Neuron (in vitro differentiated cells): ENCODE measurements at regions not wholly inside any gene's neighbourhood (a gene's known extent, or its start where the extent isn't known, plus 50 kb on each side); places are given as distances from the start of the nearest gene placed in this dataset.
"Not testable (repeated sequence)": the region's sequence is repeated elsewhere in the genome, so short reads cannot be mapped to it uniquely, and the experiment has no call there.

Experiments used
- H2AFZ ChIP-seq: one replicate; pipeline ENCODE4 v1.6.1; 2013; ENCODE audit warnings: low read depth, mild to moderate bottlenecking, inconsistent platforms, low read length, moderate library complexity
- H3K27me3 ChIP-seq: one replicate; pipeline ENCODE4 v1.6.1; 2013; ENCODE audit warnings: low read length; ENCODE audit not compliant: insufficient read depth
- H3K36me3 ChIP-seq: one replicate; pipeline ENCODE4 v1.6.1; 2013; ENCODE audit warnings: low read length; ENCODE audit not compliant: insufficient read depth
- H3K4me1 ChIP-seq: one replicate; pipeline ENCODE4 v1.6.1; 2013; ENCODE audit warnings: low read length; ENCODE audit not compliant: insufficient read depth
- H3K4me3 ChIP-seq: 2 replicates; pipeline ENCODE4 v1.5.1; 2013; ENCODE audit warnings: mild to moderate bottlenecking, low read length, moderate library complexity
- H3K9me3 ChIP-seq: one replicate; pipeline ENCODE4 v1.6.1; 2013; ENCODE audit warnings: low read length

DNA sequence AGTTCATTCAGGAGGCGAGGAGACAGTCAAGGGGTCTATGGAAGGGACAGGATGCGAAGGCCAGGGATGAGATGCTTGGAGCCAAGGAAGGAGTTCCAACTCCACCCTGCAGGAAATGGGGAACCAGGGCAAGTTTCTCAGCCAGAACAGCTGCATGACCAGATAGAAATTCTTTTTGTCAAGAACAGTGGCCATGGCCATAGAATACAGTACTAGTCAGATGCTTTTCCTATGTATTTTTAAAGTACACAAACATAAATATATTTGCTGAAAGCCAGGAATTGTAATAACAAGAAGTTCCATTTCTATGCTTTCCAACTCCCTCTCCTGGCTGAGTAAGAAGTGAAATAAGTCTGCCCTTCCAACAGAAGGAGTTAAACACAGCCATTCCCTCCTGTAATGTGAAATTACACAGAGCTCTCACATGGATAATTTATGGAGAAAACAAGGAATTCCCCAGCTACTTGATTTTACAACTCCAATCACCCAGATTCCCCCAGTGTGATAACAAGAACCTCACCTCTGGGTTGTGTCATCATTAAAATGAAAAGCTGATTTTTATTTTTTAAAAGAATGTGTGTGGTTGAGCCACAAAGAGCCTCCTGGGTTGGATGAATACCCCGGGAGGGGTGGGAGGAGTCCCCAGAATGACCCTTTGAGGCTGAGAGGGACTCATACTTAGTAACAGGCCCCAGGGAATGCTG is 124.6 kb upstream of the ARHGEF3 start:
- Histone ChIP-seq H3K4me1 (peaks cover 4% of the 10 kb centered on the region), H3K9me3 (no peaks in the 10 kb centered on the region), H2AFZ (no peak overlapping the region), H3K4me3 (no peak overlapping the region), H3K36me3 (no peaks in the 10 kb centered on the region), H3K27me3 (no peaks in the 10 kb centered on the region)

DNA sequence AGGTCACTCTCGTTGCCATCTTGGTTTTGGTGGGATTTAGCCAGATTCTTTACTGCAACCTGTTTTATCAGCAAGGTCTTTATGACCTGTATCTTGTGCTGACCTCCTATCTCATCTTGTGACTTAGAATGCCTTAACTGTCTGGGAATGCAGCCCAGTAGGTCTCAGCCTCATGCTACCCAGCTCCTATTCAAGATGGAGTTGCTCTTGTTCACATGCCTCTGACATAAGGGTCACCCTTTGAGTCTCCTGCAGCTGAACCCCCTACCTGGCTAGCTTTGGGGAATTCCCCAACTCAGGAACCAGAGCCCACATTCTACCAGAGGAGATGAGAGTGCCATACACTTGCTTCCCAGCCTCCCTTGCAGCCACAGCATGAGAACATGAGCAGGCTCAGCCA is 123.0 kb upstream of the ARHGEF3 start:
- H3K36me3 ChIP-seq, H3K4me3 ChIP-seq, H3K27me3 ChIP-seq, H2AFZ ChIP-seq, H3K4me1 ChIP-seq, H3K9me3 ChIP-seq: not testable (repeated sequence)

DNA sequence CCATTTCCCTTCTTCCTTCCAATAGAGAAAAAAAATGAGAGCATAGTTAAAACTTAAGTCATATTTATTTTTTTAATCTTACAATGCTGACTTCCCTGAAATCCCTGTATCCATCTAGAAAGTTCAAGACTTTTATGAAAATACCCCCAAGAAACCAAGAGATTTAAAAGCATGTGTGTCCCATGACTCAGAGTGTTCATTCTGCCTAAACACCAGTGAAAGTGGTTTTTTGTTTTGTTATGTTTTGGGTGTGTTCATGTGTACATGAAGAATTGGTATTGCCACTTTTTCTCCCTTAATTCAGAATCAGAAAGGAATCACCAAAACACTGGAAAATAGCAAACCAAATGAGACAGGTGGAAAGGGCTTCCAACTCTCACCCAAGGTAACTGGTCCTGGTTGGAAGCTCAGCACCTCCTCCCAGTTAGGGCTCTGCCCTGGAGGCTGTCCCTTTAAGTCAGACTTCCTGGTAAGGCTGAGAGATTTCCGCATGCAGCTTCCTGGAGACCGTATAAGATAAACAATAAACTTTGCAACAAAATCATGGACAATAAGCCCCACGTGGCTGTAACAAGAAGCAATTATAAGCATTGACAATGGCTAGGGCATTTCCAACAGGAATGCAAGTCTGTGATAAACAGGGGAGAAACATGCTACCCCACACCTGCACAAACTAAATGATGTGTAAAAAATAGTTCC is 121.9 kb upstream of the ARHGEF3 start:
- Histone ChIP-seq H2AFZ (peak overlapping the region; percentile 39), H3K4me3 (no peak overlapping the region), H3K27me3 (no peaks in the 10 kb centered on the region), H3K36me3 (no peaks in the 10 kb centered on the region), H3K4me1 (peaks cover 4% of the 10 kb centered on the region), H3K9me3 (no peaks in the 10 kb centered on the region)

DNA sequence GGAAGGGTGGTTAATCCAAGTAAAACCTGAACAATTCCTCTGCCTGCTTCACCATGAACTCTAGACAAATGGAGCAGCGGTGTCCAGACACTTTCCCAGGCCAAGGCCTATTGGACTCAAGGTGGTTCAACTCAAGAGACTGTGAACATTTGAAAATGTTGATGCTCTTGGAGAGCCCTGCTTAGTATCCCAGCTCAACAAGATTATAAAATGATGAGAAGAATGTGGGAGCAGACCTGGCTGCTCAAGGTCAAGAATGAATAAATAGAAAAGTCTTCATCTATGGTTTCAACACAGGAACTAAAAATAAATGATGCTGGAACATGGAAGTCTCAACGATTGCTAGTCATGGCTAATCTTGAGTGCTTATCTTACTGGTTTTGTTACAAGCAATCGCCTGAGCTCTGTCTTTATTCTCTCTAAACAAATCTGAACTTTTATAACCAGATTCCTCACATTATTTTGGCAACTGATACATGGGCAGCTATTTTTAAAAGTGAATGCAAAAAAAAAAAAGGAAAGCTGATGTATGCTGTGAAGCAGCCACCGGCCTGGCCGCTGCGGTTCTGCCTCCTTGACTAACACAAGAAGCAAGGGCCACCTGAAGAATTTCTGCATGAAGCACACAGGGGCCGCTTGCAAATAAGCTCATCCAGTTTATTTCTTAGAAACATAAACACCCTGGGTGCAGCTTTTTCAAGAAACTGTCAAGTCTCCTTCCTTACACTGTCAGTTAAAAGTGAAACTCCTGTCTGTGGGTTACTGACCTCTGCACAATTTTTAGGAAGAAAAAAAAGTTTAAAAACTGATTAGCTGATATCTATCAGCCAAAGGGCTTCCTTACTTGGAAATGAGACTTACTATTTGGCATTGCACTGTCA is 120.1 kb upstream of the ARHGEF3 start:
- no peaks in the 10 kb centered on the region for H3K27me3 ChIP-seq
- H3K4me3 ChIP-seq: no peak overlapping the region
- H2AFZ ChIP-seq: no peak overlapping the region
- H3K36me3 ChIP-seq: no peaks in the 10 kb centered on the region
- H3K9me3 ChIP-seq: no peaks in the 10 kb centered on the region
- H3K4me1 ChIP-seq: peaks cover 2% of the 10 kb centered on the region

DNA sequence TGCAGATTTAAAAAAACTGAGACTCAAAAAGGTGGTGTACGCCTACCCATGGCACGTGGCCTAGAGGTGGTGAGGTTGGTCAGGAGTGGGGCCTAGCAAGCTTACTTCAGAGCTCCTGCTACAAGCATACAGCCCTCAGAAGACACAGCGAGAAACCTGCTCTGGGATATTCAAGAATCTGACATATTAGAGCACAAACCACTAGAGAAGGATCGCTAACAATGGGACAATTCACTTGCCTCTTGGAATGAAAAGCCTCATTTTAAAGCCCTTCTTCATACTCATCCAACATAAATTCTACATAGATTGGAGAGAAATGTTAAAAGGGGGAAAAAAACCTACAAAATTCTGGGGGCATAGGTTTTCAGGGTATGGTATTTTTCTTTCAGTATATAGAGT is 118.0 kb upstream of the ARHGEF3 start:
- no peaks in the 10 kb centered on the region for H3K36me3 ChIP-seq
- H3K4me3 ChIP-seq: no peak overlapping the region
- H2AFZ ChIP-seq: no peak overlapping the region
- peaks cover 8% of the 10 kb centered on the region for H3K4me1 ChIP-seq
- no peaks in the 10 kb centered on the region for H3K9me3 ChIP-seq
- H3K27me3 ChIP-seq: no peaks in the 10 kb centered on the region

DNA sequence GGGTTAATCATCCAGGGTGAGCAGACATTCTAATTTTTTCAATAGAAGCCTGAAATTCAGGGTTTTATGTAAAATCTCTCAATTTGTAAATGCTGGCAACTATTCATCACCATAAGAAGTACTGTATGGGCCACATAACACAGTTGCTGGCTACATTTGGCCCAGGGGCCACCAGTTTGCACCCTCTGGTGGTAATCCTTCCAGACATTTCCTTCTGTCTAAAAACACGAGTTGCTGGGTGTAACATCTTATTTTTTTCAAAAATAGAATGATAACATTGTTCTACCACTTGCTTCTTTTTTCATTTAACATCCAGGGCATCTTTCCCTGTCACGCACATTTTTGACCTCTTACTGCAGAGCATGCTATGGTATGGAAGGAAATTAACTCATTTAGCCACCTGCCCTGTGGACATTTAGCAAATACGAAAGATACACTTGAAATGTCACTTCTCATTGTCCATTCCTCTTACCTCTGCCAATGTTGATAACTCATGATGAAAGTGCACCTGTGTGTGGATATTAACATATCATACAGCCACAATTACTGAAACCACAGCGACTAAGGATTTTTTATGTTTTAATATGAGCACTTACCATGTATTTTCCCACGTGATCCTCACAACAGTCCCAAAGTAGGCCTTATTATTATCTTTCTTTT is 117.5 kb upstream of the ARHGEF3 start:
- H3K4me3 ChIP-seq: no peak overlapping the region
- no peaks in the 10 kb centered on the region for H3K36me3 ChIP-seq
- H3K9me3 ChIP-seq: no peaks in the 10 kb centered on the region
- no peak overlapping the region for H2AFZ ChIP-seq
- H3K4me1 ChIP-seq: peaks cover 8% of the 10 kb centered on the region
- no peaks in the 10 kb centered on the region for H3K27me3 ChIP-seq

DNA sequence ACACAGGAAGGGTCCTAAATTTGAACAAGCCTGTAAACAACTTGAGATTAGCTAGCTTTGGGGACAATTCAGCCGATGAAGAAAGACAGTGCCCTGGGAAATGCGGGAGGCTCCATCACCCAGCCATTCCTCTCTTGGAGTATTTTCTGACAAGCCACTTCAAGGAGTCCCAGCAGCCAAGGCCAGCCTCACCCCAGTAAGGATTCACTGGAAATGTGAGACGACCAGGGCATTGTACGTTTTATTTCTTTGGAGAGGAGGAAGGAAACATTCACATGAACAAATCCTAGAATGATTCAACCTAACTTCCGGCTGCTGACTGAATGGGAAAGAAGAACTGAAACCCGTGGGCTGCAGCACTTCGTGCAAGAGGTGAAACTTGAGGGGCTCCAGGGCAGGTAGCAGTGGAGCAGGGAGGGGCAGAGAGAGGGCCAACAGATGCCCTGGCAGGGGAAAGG is 116.4 kb upstream of the ARHGEF3 start:
- H3K4me3 ChIP-seq: no peak overlapping the region
- no peak overlapping the region for H2AFZ ChIP-seq
- H3K36me3 ChIP-seq: no peaks in the 10 kb centered on the region
- H3K27me3 ChIP-seq: no peaks in the 10 kb centered on the region
- no peaks in the 10 kb centered on the region for H3K9me3 ChIP-seq
- H3K4me1 ChIP-seq: peaks cover 8% of the 10 kb centered on the region

DNA sequence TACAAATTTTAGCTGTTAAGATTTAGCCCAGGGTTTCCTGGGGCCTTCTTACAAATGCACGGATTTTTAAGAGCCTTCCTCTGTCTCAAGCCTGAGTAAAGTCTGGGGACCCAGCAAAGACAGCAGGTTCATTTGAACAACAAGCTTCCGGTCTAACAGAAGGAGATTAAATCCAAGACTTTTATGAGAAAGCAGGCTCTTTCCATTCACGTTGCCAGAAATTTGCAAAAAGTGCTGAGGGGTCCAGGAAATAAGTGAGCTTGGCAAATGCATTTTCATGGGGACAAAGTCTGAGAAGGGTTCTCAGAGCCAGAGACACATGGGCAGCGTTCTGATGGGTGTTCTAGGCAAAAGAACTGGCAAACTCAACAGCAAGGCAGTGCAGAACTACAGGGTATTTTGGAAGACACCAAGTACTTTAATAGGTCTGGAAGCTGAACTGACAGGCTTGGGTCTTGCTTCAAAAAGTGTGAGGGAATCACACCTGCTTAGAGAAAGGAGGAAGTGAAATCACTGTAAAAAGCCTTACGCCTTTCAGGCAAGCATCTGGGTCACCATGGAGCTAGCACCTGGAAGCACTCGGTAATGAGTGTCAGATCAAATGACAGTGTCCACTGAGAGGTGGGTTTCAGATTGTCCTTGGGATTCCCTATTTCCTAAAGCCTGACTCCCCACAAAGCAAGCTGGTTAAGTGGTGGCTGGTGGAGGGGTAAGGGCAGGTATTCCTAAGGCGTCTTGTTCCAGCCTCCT is 115.8 kb upstream of the ARHGEF3 start:
- no peaks in the 10 kb centered on the region for H3K9me3 ChIP-seq
- no peak overlapping the region for H2AFZ ChIP-seq
- H3K4me1 ChIP-seq: peaks cover 8% of the 10 kb centered on the region
- H3K4me3 ChIP-seq: no peak overlapping the region
- H3K27me3 ChIP-seq: no peaks in the 10 kb centered on the region
- no peaks in the 10 kb centered on the region for H3K36me3 ChIP-seq

DNA sequence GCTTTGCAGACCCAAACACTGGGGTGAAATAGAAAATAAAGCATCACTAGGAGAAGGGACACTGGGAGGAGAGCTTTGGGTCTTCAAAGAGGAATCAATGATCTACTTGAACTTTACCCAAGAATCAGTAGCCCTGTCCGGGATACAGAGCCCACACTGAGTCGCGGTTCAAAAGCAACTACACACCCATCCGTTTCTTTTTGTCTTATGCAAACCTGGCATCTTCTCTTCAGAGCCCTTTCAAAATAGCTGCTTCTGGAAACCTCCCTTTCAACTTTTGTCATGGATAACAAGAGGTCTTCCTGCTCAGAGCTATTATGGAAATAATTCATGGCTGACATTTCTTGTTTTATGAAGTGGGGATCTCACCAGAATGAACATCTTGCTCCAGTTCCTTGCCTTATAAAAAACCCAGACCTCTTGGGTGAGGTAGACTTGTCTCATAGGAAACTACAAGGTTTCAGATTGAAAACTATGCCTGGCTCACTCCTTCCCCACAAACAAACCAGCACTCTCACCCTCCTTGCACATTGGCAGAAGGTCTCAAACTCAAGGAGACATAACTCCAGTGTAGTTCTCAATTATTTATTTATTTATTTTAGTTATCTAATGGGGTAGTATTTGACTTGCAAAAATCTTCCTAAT is 115.1 kb upstream of the ARHGEF3 start:
- no peak overlapping the region for H2AFZ ChIP-seq
- H3K9me3 ChIP-seq: no peaks in the 10 kb centered on the region
- peaks cover 8% of the 10 kb centered on the region for H3K4me1 ChIP-seq
- H3K36me3 ChIP-seq: no peaks in the 10 kb centered on the region
- no peak overlapping the region for H3K4me3 ChIP-seq
- H3K27me3 ChIP-seq: no peaks in the 10 kb centered on the region

DNA sequence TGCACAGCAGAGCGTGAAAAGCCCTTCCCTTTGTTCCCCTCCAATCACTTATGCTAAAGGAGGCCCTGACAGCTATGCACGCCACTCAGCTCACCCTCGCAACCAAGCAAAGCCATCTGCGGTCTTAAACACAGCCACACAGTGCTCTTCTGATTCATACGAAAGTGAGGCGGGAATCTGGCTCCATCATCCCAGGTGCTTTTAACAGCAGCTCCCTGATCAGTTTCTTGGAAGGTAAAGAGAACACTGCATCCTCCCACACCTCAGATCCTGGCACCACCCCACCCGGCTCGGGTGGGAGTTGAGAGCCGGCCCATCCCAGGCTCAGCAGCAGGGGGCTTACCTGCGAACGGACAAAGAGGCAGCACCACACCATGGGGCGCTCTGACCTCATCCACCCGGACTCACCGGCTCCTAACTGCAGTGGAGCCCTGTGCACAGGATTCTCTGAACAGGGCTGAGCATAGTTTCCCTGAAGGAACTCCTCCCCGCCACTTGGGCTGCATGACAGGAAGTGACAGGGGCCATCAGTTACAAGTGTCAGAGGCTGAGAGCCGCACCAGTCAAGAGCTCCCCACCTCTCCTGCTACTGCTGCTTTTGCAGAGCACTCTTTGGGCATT is 114.3 kb upstream of the ARHGEF3 start:
- Histone ChIP-seq H3K4me3 (no peak overlapping the region), H3K27me3 (no peaks in the 10 kb centered on the region), H3K36me3 (no peaks in the 10 kb centered on the region), H2AFZ (no peak overlapping the region), H3K4me1 (peaks cover 8% of the 10 kb centered on the region), H3K9me3 (no peaks in the 10 kb centered on the region)

DNA sequence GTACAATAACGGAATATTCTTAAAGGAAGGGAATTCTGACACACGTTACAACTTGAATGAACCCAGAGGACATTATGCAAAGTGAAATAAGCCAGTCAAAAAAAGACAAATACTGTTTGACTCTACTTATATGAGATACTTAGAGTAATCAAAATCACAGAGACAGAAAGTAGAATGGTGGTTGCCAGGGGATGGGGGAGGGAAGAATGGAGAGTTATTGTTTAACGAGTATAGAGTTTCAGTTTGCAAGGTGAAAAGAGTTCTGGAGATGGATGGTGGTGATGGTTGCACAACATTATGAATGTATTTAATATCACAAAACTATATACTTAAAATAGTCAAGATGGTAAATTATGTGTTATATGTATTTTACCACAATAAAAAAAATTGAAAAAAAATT is 112.9 kb upstream of the ARHGEF3 start:
- no peak overlapping the region for H2AFZ ChIP-seq
- H3K27me3 ChIP-seq: no peaks in the 10 kb centered on the region
- H3K9me3 ChIP-seq: no peaks in the 10 kb centered on the region
- H3K4me1 ChIP-seq: peaks cover 8% of the 10 kb centered on the region
- H3K36me3 ChIP-seq: no peaks in the 10 kb centered on the region
- no peak overlapping the region for H3K4me3 ChIP-seq

DNA sequence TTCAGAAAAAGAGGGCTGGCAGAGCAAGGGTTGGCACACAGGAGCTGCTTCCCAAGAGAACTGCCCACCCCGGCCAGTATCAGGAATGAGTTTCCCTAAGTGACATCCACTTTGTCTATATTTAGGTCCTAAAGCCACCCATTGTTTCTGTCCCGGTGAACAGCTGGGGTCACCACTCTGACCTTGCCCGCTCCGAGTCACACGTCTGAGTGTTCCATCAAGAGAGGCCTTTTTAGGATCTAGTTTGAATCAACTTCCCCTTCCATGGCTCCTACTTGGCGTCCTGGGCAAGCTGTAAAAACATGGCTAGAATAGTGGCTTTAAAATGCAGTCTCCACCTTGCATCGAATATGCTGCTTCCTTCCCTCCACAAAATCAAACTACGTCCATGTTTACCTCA is 109.6 kb upstream of the ARHGEF3 start:
- H3K27me3 ChIP-seq: no peaks in the 10 kb centered on the region
- no peak overlapping the region for H3K4me3 ChIP-seq
- no peaks in the 10 kb centered on the region for H3K9me3 ChIP-seq
- H3K36me3 ChIP-seq: no peaks in the 10 kb centered on the region
- H3K4me1 ChIP-seq: peaks cover 8% of the 10 kb centered on the region
- H2AFZ ChIP-seq: no peak overlapping the region
